A673 (cell line): ENCODE measurements at regions not wholly inside any gene's neighbourhood (a gene's known extent, or its start where the extent isn't known, plus 50 kb on each side); places are given as distances from the start of the nearest gene placed in this dataset.
A peak's percentile ranks its signal among the peaks of the same experiment; 100 is the strongest.

Experiments
- CTCF ChIP-seq: fragments of 300-800, 200-600 bp; sonication (generic); conservative IDR thresholded peaks from 2 replicates; pipeline ENCODE4 v1.5.1; 2017; ENCODE audit warnings: low read depth, mild to moderate bottlenecking, antibody characterized with exemption, low read length, moderate library complexity, mixed read lengths
- EZH2 ChIP-seq: fragments of 200-600 bp; sonication (generic); IDR thresholded peaks from 2 replicates; pipeline ENCODE4 v1.6.1; 2017; ENCODE audit warnings: borderline replicate concordance, low read depth, mild to moderate bottlenecking, mixed read lengths, antibody characterized with exemption, low read length; ENCODE audit not compliant: poor library complexity, severe bottlenecking

- TF ChIP-seq CTCF (peak; percentile 18; the same call in 1 of the 2 replicates), EZH2 (no peak)
Observed at GRCh38 chr1:4422504-4423289, 231.7 kb upstream of the AJAP1 start.
